Activated CD4-positive, alpha-beta T cell treated with anti-CD3 and anti-CD28 coated beads for 36 hours (primary cell): ENCODE measurements at regions not wholly inside any gene's neighbourhood (a gene's known extent, or its start where the extent isn't known, plus 50 kb on each side); places are given as distances from the start of the nearest gene placed in this dataset.
A peak's percentile ranks its signal among the peaks of the same experiment; 100 is the strongest.
"Not testable (repeated sequence)": the region's sequence is repeated elsewhere in the genome, so short reads cannot be mapped to it uniquely, and the experiment has no call there.

Experiments used
- ATAC-seq: fragments of 200-7000 bp; cut with Tn5 transposase; one replicate; pipeline ENCODE4 v1.10.0; 2021; ENCODE audit warnings: mild to moderate bottlenecking, moderate library complexity
- CTCF ChIA-PET: fragments of 350-600 bp; sonication (Branson Sonifier 250); formaldehyde crosslinking; loops from one replicate; lab custom pipeline; 2021; ENCODE audit warnings: antibody characterized with exemption; lab: Charles Lee
- POLR2A ChIA-PET: fragments of 350-600 bp; sonication (Branson Sonifier 250); formaldehyde crosslinking; loops from one replicate; lab custom pipeline; 2021; ENCODE audit warnings: antibody characterized with exemption, inconsistent platforms; lab: Charles Lee
- DNase-seq: peaks from one replicate; pipeline ENCODE4 v3.0.0-alpha.2; 2020
- H3K27ac Mint-ChIP-seq: one replicate; pipeline ENCODE4 v1.8.0; 2021; ENCODE audit warnings: mixed read lengths
- H3K27me3 Mint-ChIP-seq: one replicate; pipeline ENCODE4 v1.8.0; 2021; ENCODE audit warnings: mixed read lengths
- H3K36me3 Mint-ChIP-seq: one replicate; pipeline ENCODE4 v1.8.0; 2021; ENCODE audit warnings: low read depth, mixed read lengths
- H3K4me1 Mint-ChIP-seq: one replicate; pipeline ENCODE4 v1.8.0; 2021; ENCODE audit warnings: mixed read lengths
- H3K4me3 Mint-ChIP-seq: one replicate; pipeline ENCODE4 v1.8.0; 2021; ENCODE audit warnings: mild to moderate bottlenecking, moderate library complexity, mixed read lengths
- H3K9me3 Mint-ChIP-seq: one replicate; pipeline ENCODE4 v1.8.0; 2021; ENCODE audit warnings: low read depth, mixed read lengths
- intact Hi-C, 2 experiments: fragments of 100-400 bp; cut with DNase I in 1 of 2; cut with micrococcal nuclease in 1 of 2; formaldehyde crosslinking; loops; one replicate each; pipeline versions ENCODE4 v1.14.2 to v1.15.1; 2022 to 2024; cut with DNase I, micrococcal nuclease

DNA sequence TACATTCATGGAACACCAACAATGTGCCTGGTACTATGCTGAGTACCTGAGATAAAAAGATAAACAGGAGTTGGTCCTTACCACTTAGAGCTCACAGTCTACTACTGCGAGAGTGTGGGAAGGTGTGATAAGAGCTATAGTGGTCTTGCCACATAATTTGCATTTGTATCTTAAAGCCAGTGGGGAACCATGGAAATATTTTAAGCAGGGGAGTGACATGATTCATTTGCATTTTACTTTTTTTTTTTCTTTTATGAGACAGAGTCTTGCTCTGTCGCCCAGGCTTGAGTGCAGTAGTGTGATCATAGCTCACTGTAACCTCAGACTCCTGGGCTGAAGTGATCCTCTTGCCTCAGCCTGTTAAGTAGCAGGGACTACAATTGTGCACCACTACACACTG is 53.6 kb downstream of the SRGAP2 start:
- H3K27me3 Mint-ChIP-seq, intact Hi-C loops, H3K36me3 Mint-ChIP-seq, H3K4me1 Mint-ChIP-seq, H3K4me3 Mint-ChIP-seq, H3K27ac Mint-ChIP-seq, CTCF ChIA-PET, POLR2A ChIA-PET, DNase-seq, H3K9me3 Mint-ChIP-seq: not testable (repeated sequence)
- peak; percentile 88 for ATAC-seq

DNA sequence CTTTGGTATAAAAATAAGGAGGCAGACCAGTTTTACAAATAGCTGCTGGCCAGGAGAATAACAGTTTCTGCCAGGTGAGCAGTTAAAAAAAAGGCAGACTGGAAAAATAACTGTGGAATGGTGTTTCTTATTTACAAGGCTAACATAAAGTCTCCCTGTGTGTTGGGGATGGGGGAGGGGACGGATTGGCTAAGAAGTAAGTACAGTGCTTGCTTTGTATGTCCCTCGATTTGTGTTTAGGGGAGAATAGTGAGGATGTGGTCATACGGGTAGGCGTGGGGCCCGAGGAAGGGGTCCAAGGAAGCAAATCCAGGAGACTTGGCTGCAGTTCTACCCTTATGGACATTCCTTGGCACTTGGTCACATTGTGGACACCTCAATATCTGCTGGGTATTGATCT is 58.1 kb downstream of the SRGAP2 start:
- ATAC-seq, H3K27me3 Mint-ChIP-seq, DNase-seq, intact Hi-C loops, H3K27ac Mint-ChIP-seq, POLR2A ChIA-PET, H3K4me3 Mint-ChIP-seq, CTCF ChIA-PET, H3K36me3 Mint-ChIP-seq, H3K9me3 Mint-ChIP-seq, H3K4me1 Mint-ChIP-seq: not testable (repeated sequence)

DNA sequence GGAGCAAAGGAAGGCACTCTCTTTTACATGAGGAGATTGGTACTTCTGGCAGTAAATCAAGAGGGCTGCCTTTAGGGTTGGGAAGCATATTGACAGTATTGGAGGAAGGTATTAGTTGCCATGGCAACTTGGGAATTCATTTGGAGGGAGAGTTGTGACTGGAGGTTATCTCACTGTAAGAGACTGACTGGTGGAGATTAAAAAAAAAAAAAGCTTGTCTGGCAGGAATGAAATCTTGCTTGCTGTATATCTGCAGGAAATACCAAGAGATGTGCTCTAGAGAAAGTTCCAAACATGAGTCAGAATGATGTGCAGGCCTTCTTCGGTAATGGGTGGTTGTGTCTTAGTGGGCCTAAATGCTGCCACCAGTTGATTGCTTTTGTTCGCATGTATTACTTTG is 59.1 kb downstream of the SRGAP2 start:
- DNase-seq, intact Hi-C loops, POLR2A ChIA-PET, H3K36me3 Mint-ChIP-seq, CTCF ChIA-PET, H3K4me1 Mint-ChIP-seq, H3K27ac Mint-ChIP-seq, H3K27me3 Mint-ChIP-seq, H3K4me3 Mint-ChIP-seq, H3K9me3 Mint-ChIP-seq, ATAC-seq: not testable (repeated sequence)

DNA sequence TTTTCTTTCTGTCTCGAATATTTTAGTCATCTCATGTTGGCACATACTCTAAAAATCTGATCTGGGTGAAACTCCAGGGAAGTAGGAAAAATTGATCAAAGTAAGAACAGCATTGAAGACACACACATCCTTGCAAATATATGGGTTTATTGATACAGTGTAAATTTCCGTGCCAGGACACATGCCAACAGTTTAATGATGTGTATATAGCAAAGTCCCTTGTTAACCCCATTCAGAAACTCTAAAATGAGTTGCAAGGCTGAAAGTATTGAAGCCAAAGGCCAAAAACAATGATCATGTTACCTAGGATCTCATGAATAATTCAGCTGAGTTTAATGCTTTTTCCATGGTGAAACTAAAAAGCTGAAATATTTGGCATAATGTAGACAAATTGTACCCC is 61.6 kb downstream of the SRGAP2 start:
- H3K27me3 Mint-ChIP-seq, ATAC-seq, H3K9me3 Mint-ChIP-seq, intact Hi-C loops, H3K4me1 Mint-ChIP-seq, H3K27ac Mint-ChIP-seq, H3K36me3 Mint-ChIP-seq, H3K4me3 Mint-ChIP-seq, POLR2A ChIA-PET, CTCF ChIA-PET, DNase-seq: not testable (repeated sequence)

DNA sequence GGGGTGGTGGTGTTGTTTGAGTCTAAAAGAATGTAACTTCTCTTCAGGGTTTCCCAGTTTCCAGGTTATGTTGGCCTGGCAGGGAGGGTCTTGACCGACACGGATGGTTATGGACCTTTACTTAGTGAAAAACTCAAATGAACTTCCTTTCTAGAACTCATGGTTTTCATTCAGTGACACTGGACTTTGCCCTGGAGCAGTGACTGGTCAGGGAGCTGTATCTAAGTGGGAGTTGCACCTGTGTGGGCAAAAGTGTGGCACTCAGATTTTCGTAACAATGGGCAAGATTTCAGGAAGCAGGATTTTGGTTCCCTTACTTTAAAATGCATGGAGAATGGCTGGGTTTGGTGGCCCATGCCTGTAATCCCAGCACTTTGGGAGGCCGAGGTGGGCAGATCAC is 67.8 kb downstream of the SRGAP2 start:
- POLR2A ChIA-PET, ATAC-seq, intact Hi-C loops, H3K9me3 Mint-ChIP-seq, H3K4me1 Mint-ChIP-seq, H3K36me3 Mint-ChIP-seq, H3K4me3 Mint-ChIP-seq, DNase-seq, H3K27ac Mint-ChIP-seq, H3K27me3 Mint-ChIP-seq, CTCF ChIA-PET: not testable (repeated sequence)

DNA sequence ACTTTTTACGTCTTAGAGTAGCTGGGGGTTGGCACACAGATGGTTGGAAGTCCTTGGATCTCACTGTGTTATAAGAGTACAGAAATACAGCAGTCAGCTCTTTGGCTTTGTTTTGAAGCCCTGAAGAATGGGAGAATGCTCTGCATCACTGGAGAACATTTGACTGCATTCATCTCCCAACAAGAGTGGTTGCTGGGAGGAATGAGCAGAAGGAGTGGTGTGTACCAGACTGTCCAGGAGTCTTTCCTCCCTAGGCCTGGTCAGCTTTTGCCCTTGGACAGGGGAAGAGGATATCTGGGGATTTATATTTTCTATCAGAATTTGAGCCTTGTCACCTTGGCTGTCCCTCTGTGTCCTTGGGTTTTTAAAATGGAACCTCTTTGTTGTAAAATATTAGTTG is 69.8 kb downstream of the SRGAP2 start:
- CTCF ChIA-PET, H3K36me3 Mint-ChIP-seq, POLR2A ChIA-PET: not testable (repeated sequence)

DNA sequence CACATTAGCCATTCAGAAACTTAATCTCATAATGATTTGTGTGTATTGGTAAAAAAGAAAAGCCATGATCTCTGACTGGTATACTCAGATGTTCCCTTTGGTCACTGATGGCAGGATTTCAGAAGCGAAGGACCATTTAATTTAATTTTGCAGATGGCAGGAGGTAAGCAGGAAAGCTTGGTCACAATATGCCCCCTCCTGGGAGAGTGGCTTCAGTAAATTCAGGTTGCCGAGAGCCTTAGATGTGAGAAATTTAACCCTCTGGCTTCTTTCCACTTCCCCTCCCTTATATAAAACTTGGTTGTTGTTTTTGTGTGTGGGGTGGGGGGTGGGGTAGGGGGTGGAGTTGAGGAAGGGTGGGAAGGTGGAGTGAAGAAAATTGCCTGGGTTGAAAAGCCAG is 72.8 kb downstream of the SRGAP2 start:
- DNase-seq, intact Hi-C loops, POLR2A ChIA-PET, H3K27ac Mint-ChIP-seq, H3K4me3 Mint-ChIP-seq, CTCF ChIA-PET, H3K9me3 Mint-ChIP-seq, H3K4me1 Mint-ChIP-seq, H3K36me3 Mint-ChIP-seq, ATAC-seq, H3K27me3 Mint-ChIP-seq: not testable (repeated sequence)

More for the DNA sequence above, 69.8 kb downstream of the SRGAP2 start:
- H3K9me3 Mint-ChIP-seq, H3K27me3 Mint-ChIP-seq, H3K4me1 Mint-ChIP-seq, H3K4me3 Mint-ChIP-seq, DNase-seq, intact Hi-C loops, ATAC-seq, H3K27ac Mint-ChIP-seq: not testable (repeated sequence)

DNA sequence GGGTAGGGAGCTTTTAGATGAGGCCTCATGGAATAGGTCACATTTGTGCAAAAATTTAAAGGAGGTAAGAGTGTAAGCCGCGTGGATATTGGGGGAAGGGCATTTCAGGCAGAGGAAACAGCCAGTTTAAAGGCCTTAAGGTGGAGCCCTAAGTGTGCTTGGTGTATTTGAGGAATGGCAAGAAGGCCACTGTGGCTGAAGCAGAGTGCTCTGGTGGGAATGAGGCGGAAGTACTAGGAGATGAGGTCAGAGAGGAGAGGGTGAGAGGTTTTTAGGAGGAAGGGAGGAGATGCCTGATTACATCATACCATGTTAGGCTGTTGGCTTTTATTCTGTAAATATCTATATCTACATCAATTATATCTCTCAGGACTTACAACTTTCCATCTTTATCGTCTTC is 75.3 kb downstream of the SRGAP2 start:
- CTCF ChIA-PET, H3K36me3 Mint-ChIP-seq, intact Hi-C loops, H3K27me3 Mint-ChIP-seq, DNase-seq, H3K4me3 Mint-ChIP-seq, POLR2A ChIA-PET, ATAC-seq, H3K27ac Mint-ChIP-seq, H3K4me1 Mint-ChIP-seq, H3K9me3 Mint-ChIP-seq: not testable (repeated sequence)

DNA sequence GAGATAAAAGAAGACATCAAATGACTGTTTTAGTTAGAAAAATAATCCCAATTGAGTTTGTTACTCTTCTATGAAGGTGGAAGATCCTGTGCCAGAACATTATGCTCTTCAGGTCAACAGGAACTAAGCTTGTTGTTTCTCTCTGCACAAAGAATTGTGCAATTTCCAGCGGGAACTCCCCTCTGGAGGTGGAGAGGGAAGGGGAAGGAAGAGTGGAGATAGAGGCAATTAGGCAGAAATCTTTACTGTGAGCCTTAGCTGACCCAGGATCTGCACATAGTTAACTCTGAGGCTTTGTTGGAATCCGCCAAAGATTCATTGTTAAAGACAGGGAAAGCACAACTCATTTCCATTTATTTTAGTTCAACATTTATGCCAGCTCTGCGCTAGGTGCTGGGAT is 77.3 kb downstream of the SRGAP2 start:
- H3K36me3 Mint-ChIP-seq, H3K4me3 Mint-ChIP-seq, H3K9me3 Mint-ChIP-seq, H3K27ac Mint-ChIP-seq, DNase-seq, POLR2A ChIA-PET, ATAC-seq, CTCF ChIA-PET, H3K27me3 Mint-ChIP-seq, intact Hi-C loops, H3K4me1 Mint-ChIP-seq: not testable (repeated sequence)

DNA sequence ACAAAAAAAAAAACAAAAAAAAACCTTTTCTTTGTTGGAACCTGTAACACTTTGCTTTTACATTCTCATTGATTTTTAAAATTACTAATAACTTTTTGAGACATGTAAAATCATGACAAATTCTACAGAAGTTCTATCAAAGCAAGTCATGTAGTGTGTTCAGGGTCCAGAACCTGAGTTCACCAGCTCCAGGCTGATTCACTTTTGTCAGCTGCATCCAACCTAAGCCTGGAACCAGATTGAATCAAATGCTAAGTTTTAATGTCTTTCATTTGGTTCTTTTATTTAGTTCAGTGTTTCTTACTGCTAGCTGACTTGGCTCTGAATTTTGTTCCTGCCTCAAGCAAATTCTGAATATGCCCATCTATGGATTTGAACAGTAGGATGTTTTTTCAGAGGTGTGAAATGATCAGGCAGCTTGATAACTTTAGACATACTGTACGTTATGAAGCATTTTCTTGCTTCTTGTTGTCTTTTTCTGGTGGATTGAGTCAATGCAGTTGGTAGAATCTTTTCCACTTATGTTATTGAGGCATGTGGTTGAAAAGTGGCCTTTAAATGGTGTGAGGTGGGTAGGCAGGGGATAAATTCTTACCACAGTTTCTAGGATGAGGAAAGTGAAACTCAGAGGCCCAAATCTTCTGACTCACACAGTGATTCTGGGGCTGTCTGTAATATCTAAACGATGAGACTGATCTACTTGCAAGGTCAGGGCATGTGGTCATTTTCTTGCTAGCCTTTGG is 78.7 kb downstream of the SRGAP2 start:
- H3K4me3 Mint-ChIP-seq, CTCF ChIA-PET, H3K27ac Mint-ChIP-seq, DNase-seq, H3K27me3 Mint-ChIP-seq, H3K9me3 Mint-ChIP-seq, POLR2A ChIA-PET, H3K36me3 Mint-ChIP-seq, H3K4me1 Mint-ChIP-seq, intact Hi-C loops: not testable (repeated sequence)
- peak; percentile 89 for ATAC-seq

DNA sequence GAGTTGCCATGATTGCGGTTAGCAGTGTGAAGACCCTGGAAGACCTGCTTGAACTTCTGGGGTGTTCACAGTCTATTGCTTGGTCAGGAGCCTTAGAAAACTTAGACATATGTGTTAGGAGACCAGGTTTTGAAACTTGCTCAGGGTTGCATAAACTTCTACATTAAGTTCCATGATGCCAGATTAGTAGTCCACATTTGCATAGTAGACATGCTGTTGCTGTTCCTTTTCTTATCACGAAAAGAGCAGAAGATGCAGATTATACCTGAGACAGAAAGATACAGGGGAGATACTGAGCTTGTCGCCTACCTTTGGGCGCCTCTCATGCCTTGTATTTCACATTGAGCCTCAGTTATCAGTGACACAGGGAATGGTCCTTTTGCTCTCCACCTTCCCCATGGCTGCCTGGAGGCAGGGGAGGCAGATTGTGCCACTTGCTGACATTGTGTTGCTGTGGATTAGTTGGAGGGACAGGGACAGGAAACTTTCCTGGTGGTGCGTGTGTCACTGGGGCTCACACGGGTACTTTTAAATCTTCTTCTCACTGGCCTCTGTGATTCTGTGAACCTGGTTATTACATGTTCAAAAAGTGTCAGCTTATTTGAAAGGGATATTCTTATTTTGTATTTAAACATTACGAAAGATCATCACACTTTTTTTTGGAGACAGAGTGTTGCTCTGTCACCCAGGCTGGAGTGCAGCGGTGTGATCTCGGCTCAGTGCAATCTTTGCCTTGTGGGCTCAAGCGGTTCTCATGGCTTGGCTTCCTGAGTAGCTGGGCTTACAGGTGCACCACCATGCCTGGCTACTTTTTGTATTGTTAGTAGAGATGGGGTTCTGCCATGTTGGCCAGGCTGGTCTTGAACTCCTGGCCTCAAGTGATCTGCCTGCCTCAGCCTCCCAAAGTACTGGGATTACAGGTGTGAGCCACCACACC is 82.0 kb downstream of the SRGAP2 start:
- not testable (repeated sequence) for H3K4me1 Mint-ChIP-seq

DNA sequence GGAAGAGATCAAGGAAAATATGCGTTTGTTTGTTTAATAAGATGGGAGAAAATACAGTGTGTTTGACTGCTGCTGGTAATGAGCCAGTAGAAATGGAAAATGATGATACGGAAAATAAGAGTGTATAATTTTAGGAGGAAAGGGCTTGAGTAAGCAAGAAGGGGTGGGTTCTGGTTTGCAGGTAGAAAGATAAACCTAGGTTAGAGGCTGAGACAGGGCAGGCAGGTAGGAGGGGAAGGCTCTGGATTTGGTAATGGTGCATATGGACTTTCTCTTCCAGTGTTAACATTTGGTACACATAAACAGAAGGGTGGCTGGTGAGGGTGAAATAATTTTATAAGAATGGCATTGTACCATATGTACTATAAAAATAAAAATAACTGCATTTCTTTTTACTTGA is 84.4 kb downstream of the SRGAP2 start:
- H3K27ac Mint-ChIP-seq, H3K4me3 Mint-ChIP-seq, H3K27me3 Mint-ChIP-seq, H3K9me3 Mint-ChIP-seq, POLR2A ChIA-PET, intact Hi-C loops, DNase-seq, CTCF ChIA-PET, ATAC-seq, H3K36me3 Mint-ChIP-seq, H3K4me1 Mint-ChIP-seq: not testable (repeated sequence)

More for the DNA sequence above, 82.0 kb downstream of the SRGAP2 start:
- intact Hi-C loops, H3K27ac Mint-ChIP-seq, DNase-seq, H3K4me3 Mint-ChIP-seq, H3K27me3 Mint-ChIP-seq, H3K9me3 Mint-ChIP-seq, ATAC-seq, POLR2A ChIA-PET, CTCF ChIA-PET, H3K36me3 Mint-ChIP-seq: not testable (repeated sequence)
